ENCODE measurements at regions not wholly inside any gene's neighbourhood (a gene's known extent, or its start where the extent isn't known, plus 50 kb on each side); places are given as distances from the start of the nearest gene placed in this dataset.

DNA sequence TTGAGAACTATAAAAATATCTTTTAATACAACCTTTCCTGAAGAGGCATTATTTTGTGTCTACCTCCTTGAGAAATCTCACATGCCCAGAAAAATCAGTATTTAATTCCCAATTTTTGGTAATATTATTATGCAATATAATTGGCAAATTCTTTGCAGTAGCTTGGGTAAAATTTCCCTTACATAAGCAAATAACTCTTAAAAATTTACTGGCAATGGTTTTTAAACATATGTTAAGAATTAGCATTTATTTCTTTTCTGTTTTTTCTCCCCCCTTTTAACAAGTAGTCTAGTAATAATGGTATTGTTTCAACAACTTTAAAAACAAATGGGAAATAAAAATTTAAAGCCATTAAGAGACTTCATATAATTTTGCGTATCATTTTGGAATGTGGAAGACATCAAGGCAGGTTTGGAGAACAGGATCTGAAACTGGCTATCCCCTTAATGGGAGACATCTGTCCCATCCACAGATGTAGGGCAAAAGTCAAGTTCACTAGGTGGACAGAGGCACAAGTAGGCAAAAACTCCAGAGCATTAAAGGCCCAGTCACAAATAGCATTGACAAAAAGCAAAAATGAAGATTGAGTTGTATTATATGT lies 89.6 kb upstream of the AADACL2 start:
- TF ChIP-seq, protein P1, sequence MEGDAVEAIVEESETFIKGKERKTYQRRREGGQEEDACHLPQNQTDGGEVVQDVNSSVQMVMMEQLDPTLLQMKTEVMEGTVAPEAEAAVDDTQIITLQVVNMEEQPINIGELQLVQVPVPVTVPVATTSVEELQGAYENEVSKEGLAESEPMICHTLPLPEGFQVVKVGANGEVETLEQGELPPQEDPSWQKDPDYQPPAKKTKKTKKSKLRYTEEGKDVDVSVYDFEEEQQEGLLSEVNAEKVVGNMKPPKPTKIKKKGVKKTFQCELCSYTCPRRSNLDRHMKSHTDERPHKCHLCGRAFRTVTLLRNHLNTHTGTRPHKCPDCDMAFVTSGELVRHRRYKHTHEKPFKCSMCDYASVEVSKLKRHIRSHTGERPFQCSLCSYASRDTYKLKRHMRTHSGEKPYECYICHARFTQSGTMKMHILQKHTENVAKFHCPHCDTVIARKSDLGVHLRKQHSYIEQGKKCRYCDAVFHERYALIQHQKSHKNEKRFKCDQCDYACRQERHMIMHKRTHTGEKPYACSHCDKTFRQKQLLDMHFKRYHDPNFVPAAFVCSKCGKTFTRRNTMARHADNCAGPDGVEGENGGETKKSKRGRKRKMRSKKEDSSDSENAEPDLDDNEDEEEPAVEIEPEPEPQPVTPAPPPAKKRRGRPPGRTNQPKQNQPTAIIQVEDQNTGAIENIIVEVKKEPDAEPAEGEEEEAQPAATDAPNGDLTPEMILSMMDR (IDR thresholded peaks at IDR 0.05) = no peak
- TF ChIP-seq REST (IDR thresholded peaks at IDR 0.05; ENCODE audit: insufficient read depth in 1 of 2, low read depth in 2 of 2, low read length in 1 of 2) = no peak
- TF ChIP-seq POLR2AphosphoS5 (IDR thresholded peaks at IDR 0.05; ENCODE audit: low read depth, low read length) = no peak
- no peak for TF ChIP-seq TCF7L2 (IDR thresholded peaks at IDR 0.05; ENCODE audit: low read depth, low read length)
- TF ChIP-seq SIN3A (IDR thresholded peaks at IDR 0.05; ENCODE audit: borderline replicate concordance, insufficient read depth, low read depth, low read length) = no peak
